HG03196 (cell line): ENCODE measurements at regions not wholly inside any gene's neighbourhood (a gene's known extent, or its start where the extent isn't known, plus 50 kb on each side); places are given as distances from the start of the nearest gene placed in this dataset.
A peak's percentile ranks its signal among the peaks of the same experiment; 100 is the strongest.

Experiments used
- ATAC-seq: cut with Tn5 transposase; IDR thresholded peaks from one replicate; pipeline ENCODE4 v1.9.1; 2021; ENCODE audit not compliant: unreplicated experiment

DNA sequence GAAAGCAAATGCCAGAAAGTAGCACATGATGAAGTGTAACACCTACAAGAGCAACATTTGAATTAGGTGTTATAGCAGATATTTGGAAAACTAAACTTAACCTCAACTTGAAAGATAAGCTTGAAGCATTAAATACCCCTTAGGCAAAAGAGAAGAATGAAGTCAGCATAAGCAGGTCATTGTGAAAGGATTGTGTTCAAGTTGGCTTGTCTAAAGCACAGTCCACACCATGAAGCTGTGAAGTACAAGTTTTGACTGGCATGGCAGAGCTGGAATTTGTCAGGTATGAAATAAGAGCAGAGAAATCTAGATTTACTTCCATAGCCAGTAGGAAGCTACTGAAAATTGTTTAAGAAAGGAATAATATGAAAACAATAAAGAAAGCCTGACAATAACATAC lies 480.3 kb upstream of the POT1 start:
- ATAC-seq: no peak

DNA sequence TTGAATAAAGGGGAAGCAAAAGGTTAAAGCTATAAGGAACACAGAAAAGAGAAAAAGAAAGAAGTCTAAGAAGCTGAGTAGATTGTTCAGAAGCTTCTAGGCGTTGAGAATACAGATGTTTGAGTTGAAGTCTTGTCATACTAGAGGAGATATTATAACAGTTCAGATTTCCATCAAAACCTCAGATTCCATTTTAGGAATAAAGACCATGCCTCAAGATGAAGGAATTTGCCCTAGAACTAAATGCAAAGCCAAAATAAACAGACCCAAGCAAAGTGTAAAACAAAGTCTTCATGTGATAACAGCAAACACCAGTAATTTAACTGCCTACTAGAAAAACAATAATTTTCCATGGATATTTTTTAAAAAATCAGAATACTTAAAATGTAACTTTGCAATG lies 476.5 kb upstream of the POT1 start:
- no peak for ATAC-seq

DNA sequence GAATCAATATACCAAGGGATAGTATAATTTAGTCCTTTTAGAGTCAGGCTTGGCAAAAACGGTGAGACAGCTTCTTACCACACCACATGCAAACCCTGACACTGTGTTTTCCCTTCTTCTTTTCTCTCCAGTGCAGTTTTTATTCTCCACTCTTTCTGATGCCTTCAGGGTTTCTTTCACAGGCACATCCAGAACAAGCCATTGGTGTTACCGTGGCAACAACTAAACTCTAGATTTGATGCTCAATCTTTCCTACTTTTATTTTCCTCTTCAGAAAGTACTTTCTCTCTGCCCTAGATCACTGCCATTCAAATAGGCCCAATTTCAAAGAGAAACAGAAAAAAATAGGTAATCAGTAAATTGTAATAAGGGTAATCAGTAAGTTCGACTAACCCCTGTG lies 469.8 kb upstream of the POT1 start:
- ATAC-seq: no peak

DNA sequence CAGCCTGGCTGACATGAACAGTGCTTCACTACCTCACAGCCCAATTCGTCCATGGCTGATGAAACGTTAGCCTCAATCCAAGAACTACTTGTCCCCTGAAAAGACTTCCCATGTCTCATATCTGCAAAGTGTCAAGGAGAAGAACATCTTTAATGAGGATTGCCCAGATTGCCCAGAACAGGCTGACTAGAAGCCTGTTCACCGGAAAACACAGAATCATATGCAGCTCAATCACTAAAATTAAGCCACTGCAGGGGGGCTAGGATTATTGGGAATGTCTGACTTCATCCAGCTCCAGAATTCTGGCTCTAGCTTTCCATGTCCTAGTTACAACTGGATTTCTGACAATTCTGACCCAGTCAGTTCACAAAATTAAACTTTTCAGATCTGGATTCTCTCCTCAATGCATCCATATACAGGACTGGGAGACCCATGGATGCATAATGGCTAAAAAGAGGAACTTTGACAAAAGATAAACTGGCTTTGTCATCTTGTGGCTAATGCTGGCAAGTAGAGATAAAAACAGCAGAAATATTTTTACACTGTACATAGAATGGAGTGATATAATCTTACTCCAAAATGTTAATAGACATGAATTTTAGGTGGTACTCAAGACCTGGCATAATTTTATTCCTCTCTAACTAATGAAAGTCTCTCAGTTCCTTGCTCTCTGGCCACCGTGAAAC lies 467.0 kb upstream of the POT1 start:
- ATAC-seq: no peak

DNA sequence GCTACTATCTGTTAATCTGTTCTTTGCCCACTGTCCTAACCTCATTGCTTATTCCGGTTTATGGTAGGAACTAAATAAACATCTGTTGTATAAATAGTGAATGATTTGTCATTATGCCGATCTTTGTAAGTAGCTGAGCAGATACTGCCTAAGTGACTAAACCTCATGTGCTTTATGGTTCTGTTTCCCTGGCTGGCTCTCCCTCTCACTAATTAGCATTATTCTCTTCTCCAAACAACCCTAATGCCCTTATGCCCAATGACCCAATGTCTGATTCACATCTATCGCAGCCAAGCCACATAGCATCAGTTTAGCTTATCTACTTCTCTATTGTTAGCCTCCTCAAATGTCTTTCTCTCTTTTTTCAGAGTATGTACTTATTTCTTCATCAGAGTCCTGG lies 462.3 kb upstream of the POT1 start:
- no peak for ATAC-seq

DNA sequence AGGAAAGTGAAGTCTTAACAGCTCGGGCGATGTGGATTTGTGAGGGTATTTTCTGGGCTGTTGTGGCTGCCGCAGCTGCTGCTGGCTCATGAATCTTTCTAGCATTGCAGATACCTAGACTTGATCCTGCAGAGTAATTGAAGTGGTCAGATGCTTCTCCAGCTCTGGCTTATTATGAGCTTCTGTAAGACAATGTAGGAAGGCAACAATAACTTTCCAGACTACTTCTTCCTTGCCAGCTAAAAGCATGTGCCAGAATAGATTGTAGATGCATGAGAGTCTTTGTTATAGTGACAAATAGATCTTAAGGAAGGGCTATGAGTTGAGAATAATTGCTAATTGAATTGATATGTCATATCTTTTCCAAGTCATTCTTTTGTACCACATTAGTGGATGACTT lies 461.4 kb upstream of the POT1 start:
- ATAC-seq: no peak

DNA sequence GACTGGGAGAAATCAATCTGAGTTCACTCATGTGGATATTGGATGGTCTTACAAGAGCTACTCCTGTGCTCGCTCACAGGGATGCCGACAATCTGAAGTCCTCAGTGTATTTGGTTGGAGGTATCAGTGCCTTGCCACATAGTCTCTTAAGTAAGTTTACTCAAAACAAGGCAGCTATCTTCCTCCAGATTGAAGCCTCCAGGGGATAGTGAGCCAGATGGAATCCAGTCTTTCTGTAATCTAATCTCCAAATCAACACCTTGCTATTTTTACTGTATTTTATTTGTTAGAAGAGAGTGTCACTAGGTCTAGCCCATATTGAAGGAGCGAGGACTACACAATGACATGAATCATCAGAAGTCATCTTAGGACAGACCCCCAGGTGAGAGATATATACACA lies 456.6 kb upstream of the POT1 start:
- ATAC-seq: no peak

DNA sequence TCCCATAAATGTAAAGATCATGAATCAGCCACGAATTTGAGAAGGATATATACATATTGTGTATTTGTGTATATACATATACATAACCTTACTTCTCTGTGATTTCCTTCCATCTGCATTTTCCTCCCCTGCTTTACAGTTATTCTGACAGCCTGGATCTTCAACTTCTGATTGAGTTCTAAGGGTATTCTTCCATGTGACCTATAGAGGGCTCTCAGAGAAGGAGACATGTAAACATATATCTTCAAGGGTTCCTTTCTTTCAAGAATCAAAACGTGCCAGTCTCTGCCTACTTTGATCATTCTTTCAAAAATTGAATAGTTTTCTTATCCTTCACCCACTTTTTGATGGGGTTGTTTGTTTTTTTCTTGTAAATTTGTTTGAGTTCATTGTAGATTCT lies 453.7 kb upstream of the POT1 start:
- no peak for ATAC-seq

DNA sequence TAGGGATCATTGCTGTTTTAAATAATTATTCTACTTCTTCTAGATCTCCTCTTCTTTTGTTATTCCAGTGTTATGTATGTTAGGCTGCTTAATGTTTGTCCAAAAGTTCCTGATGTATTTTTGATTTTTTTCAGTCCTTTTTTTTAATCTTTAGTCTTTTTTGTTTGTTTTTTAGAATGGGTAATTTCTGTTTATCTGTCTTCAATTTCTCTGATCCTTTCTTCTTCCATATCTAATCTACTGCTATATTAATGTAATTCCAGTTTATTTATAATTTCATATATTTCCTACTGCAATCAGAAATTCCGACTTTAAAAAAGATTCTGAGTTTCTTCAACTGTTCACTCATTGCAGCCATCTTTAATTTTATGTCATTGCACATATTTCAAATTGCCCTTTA lies 452.8 kb upstream of the POT1 start:
- no peak for ATAC-seq

DNA sequence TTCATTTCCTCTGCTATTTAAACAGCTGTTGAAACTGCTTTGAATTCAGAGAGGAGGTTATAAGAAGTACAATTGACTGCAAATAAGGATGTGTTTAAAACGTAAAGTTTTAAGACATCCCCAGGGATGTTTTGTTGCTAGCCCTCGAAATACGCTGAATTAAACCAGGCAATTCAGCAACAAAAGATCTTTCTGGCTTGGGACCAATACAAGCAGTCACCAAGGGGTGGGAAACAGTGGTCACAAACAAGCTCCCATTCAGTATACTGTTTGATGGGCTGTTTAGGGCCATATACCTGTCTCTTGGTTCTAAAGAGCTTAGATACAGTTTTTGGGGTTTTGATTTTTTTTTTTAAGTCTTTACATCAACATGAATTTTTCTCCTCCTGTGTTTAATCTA lies 446.3 kb upstream of the POT1 start:
- no peak for ATAC-seq

DNA sequence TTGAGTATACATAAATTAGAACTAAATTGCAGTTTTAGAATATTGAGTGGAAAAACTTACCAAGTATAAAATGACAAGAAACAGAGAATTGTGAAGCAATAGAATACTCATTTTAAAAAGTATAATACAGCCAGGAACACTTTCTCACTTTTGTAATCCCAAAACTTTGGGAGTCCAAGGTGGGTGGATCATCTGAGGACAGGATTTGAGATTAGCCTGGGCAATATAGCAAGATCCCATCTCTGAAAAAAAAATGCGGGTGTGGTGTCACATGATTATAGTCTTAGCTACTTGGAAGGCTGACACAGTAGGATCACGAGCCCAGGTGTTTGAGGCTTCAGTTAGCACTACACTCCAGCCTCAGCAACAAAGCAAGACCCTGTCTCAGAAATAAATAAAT lies 440.9 kb upstream of the POT1 start:
- no peak for ATAC-seq

DNA sequence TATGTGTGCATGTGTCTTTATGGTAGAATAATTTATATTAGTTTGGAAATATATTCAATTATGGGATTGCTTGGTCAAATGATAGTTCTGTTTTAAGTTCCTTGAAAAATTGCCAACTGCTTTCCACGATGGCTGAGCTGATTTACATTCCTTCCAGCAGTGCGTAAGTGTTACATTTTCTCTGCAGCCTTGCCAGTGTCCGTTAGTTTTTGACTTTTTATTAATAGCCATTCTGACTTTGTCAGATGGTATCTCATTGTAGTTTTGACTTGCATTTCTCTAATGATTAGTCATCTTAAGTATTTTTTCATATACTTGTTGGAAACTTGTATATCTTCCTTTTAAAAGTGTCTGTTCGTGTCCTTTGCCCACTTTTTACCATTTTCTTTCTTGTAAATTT lies 434.2 kb upstream of the POT1 start:
- no peak for ATAC-seq

DNA sequence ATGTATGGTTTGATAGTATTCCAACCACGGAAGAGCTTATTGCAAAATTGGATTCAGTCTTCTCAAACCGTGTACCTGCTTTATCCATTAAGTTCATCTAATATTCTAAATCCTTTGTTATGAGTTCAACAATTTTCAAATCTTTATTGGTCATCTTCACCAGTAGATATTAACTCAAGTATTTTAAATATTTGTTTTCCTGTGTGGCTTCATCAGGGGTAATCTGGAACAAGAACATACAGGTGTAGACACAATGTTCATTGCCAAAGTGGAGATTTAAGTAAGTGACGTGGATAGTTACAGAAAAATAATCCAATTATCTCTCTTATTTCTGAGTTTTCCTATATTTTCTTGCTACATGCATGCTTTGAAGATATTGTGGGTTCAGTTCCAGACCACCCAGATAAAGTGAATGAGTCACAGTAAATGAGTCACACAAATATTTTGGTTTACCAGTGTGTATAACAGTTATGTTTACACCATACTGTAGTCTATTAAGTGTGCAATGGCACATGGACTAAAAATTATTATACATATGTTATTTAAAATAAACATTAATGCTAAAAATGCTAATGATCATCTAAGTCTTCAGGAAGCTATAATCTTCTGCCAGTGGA lies 429.0 kb upstream of the POT1 start:
- ATAC-seq: no peak

DNA sequence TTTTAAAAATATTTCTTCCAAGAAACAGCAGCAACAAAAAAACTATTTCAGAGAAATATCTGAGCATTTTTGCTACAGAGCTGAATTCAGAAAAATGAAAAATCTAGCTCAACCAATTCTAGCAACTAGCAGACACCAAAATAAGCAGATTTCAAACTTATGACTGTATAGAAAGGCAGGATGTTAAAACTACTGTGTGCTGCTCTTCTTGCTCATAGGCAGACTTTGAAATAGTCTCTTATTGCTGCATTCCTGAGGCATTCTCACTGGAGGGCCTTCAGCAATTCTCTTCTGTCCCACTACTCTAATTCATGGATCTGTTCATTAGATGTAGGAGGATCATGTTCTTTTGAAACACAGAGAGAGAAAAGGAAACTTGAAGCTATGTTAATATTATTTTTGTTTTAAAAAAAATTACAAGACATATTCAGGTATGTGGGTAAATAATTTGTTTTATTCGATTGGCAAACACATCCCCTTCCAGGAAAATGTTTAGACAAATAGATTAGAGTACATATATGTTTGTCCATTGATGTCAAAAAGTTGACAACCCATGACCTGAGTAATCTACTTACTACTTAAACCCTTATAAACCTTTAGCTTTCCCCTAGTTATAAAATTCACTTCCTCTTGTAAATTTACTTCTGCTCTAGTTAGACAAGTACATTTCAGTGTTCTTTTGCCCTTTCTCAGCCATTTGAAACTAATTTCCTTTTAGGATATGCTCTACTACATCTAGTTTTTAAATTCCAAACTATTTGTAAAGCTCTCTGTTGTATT lies 428.2 kb upstream of the POT1 start:
- no peak for ATAC-seq

DNA sequence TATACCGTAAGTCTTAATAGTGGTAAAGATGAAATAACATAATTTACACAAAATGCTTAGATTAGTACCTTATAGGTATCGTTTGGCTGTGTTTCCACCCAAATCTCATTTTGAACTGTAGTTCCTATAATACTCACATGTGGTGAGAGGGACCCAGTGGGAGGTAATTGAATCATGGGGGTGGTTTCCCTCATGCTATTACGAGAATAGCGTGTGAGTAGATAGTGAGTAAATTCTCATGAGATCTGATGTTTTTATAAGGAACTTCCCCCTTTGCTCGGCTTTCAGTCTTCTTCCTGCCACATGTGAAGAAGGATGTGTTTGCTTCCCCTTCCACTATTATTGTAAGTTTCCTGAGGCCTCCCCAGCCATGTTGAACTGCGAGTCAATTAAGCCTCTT lies 426.3 kb upstream of the POT1 start:
- peak; percentile 53 for ATAC-seq

DNA sequence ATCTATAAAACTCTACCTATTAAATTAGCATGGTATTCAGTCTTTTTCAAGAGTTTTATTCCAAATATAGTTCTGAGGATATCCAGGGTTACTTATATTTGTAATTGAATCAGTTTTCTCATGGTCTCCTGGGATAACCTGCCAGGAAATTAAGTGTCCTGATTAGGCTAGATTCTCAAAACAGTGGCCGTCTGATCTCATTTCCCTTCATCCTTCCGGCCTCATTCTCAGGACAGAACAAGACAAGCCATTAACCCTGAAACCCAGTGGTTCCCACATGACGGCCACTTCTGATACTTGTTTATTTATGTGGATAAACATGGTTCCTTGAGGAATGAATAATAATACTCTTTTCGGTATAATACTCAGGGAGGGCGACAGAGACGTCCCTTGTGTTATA lies 417.6 kb upstream of the POT1 start:
- no peak for ATAC-seq

DNA sequence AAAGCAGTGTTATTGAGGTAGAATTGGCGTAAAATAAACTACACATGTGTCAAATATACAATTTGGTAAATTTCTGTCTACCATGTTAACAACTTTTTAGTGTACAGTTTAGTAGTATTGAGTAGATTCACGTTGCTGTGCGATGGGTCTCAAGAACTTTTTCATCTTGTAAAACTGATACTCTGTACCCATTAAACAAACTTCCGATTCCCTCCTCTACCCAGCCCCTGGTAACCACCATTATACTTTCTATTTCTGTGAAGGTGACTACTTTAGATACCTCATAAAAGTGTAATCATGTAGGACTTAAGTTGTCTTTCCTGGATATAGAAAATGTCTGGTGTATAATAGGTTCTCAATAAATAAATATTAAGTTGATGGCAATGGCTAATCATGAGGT lies 408.5 kb upstream of the POT1 start:
- ATAC-seq: no peak

DNA sequence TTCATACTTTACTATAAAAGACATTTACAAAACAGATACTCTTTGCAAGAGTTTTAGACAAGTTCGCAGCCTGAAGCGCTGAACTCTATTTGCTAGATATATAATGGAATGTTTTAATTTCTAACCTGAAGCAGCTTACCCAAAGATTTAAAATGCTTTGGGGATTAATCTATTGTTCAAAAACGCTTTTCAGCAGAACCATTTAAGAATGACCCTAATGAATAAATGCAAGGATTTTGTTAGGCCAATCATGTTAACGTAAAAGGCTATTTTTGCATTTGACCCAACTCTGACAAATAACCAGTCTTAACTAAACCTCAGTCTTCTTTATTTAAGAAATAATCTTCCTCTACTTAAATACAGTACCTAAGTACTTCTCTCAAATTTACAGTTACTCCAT lies 406.7 kb upstream of the POT1 start:
- ATAC-seq: no peak

DNA sequence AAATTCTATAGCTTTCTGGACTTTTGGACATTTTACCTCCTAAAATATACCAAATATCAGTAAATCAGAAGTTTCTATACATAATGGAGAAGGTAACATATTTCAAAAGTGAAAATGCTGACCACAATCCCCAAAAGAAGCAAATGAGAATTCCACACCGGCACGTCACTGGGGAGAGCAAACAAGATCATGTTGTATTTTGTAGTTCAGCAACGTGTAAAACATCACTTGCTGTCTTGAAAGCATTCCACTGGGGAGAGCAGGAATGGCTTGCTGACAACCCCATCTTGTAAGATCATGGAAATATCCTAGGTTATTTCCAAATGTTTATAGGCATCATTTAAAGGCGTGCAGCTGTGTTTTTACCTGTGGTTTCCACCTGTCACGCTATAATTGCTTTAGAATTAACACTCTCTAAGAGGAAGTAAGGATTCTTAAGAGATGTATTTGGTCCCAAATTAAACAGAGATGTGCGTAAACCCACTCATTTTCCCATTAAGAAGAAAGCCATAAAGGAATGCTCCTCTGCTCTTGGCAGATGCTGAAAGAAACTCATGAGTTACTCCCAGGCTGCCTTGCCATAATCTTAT lies 397.1 kb upstream of the POT1 start:
- ATAC-seq: no peak

DNA sequence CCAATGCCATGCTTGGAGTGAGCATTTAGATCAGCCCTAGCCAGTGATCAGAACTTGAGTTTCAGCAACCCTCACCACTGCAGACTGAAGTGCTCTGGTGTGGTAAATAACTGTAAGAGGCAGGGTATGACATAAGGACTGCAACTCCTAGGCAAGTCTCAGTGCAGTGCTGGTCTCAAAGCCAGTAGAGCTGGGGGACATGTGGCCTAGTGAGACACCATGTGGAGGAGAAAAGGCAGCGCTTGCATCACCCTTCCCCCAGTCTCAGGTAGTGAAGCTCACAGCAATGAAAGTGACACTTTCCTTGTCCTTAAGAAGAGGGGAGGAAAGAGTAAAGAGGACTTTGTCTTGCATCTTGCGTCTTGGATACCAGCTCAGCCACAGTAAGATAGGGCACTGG lies 386.8 kb upstream of the POT1 start:
- no peak for ATAC-seq

DNA sequence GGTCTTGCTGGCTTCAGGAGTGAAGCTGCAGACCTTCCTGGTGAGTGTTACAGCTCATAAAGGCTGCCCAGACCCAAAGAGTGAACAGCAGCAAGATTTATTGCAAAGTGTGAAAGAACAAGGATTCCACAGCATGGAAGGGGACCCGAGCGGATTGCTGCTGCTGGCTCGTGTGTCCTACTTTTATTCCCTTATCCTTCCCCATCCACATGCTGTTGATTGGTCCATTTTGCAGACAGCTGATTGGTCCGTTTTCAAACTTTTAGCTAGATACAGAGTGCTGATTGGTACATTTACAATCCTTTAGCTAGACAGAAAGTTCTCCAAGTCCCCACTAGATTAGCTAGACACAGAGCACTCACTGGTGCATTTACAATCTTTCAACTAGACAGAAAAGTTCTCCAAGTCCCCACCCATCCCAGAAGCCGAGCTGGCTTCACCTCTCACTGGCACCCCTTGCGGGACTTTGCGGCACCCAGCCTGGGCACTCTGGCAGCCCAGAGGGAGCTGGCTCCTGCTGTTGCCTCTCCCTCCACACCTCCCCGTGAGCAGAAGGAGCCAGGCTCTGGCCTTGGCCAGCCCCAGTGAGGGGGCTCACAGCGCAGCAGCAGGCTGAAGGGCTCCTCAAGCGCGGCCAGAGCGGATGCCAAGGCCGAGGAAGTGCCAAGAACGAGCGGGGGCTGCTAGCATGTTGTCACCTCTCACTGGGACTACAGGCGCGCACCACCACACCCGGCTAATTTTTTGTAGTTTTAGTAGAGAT lies 369.6 kb upstream of the POT1 start:
- ATAC-seq: no peak
